Activated CD4-positive, alpha-beta T cell treated with anti-CD3 and anti-CD28 coated beads, Interleukin-2, amount 50 U/mL, for 16 hours (primary cell): ENCODE measurements at regions not wholly inside any gene's neighbourhood (a gene's known extent, or its start where the extent isn't known, plus 50 kb on each side); places are given as distances from the start of the nearest gene placed in this dataset.

Experiments used
- DNase-seq: peaks from one replicate; pipeline ENCODE4 v3.0.0-alpha.2; 2020

GRCh38 chrX:131704136-131704695 is 160.3 kb downstream of the OR13H1 start:
- peak; percentile 87 for DNase-seq

- no peak for DNase-seq
These were observed 165.7 kb downstream of the OR13H1 start for GRCh38 chrX:131709553-131709952.

- DNase-seq: no peak
These were observed 167.6 kb downstream of the OR13H1 start for GRCh38 chrX:131711478-131711867.

- no peak for DNase-seq
These were observed 179.8 kb downstream of the OR13H1 start for GRCh38 chrX:131723646-131724045.

GRCh38 chrX:131724292-131724691 is 180.4 kb downstream of the OR13H1 start:
- no peak for DNase-seq

GRCh38 chrX:131725001-131725654 is 181.3 kb downstream of the OR13H1 start:
- DNase-seq: no peak

- DNase-seq: no peak
These were observed 183.9 kb downstream of the OR13H1 start for GRCh38 chrX:131727778-131728177.

- DNase-seq: peak; percentile 75
These were observed 184.6 kb downstream of the OR13H1 start for GRCh38 chrX:131728295-131729145.

- DNase-seq: peak; percentile 79
These were observed 185.4 kb downstream of the OR13H1 start for GRCh38 chrX:131729295-131729694.

GRCh38 chrX:131734621-131735020 is 190.7 kb downstream of the OR13H1 start:
- peak; percentile 55 for DNase-seq

GRCh38 chrX:131735127-131735526 is 191.3 kb downstream of the OR13H1 start:
- DNase-seq: peak; percentile 13

GRCh38 chrX:131739823-131740222 is 195.9 kb downstream of the OR13H1 start:
- no peak for DNase-seq

GRCh38 chrX:131741103-131741581 is 197.3 kb downstream of the OR13H1 start:
- DNase-seq: peak; percentile 80

- peak; percentile 29 for DNase-seq
These were observed 202.1 kb downstream of the OR13H1 start for GRCh38 chrX:131745942-131746489.

GRCh38 chrX:131746491-131746968 is 202.7 kb downstream of the OR13H1 start:
- peak; percentile 87 for DNase-seq

GRCh38 chrX:131747173-131747572 is 203.3 kb downstream of the OR13H1 start:
- peak; percentile 81 for DNase-seq

- peak; percentile 80 for DNase-seq
These were observed 208.8 kb downstream of the OR13H1 start for GRCh38 chrX:131752493-131753198.

GRCh38 chrX:131762802-131763234 is 218.9 kb downstream of the OR13H1 start:
- peak; percentile 77 for DNase-seq

- peak; percentile 88 for DNase-seq
These were observed 219.8 kb downstream of the OR13H1 start for GRCh38 chrX:131763674-131764073.

GRCh38 chrX:131764216-131764615 is 220.3 kb downstream of the OR13H1 start:
- no peak for DNase-seq

GRCh38 chrX:131778269-131779218 is 234.7 kb downstream of the OR13H1 start:
- DNase-seq: peak; percentile 87
